22Rv1 (cell line): ENCODE measurements at regions not wholly inside any gene's neighbourhood (a gene's known extent, or its start where the extent isn't known, plus 50 kb on each side); places are given as distances from the start of the nearest gene placed in this dataset.

Source experiments
- ZFX ChIP-seq: fragments of 450-650 bp; IDR thresholded peaks from 2 replicates; pipeline ENCODE4 v1.6.1; 2017; ENCODE audit warnings: antibody characterized with exemption, borderline replicate concordance
- TF ChIP-seq, protein P1 (sequence below): fragments of 450-650 bp; IDR thresholded peaks from 2 replicates; pipeline ENCODE4 v1.5.1; 2017; ENCODE audit warnings: mild to moderate bottlenecking

DNA sequence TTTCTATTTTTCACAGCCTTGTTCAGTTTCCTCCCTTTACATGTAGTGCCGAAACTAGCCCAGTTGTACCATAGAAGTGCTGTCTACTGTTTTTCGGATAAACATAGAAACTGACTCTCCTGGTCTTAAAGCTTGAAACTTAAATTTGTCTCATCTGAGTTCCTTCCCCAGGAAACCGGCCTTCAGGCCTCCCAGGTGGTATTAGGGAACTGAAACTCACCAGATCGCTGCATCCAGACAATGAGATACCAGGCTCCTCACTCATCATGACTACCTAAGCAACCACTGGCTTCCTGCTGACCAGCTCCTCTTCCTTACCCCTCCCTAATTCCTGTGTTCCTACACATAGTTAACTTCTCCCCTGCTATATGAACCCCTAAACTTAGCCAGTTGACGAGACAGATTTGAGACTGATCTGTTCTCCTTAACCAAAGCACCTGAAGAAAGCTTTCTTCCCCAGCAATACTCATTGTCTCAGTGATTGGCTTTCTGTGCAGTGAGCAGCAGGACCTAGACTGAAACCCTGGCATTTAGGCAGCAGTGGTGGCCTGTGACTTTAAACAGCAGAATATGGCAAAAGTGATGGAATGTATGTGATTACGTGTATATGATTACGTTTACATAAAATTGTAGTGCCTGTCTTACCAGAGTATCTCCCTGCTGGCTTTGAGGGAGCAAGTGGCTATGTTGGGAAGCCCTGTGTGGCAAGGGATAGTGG is 959.1 kb upstream of the LCORL start:
- TF ChIP-seq, protein P1, sequence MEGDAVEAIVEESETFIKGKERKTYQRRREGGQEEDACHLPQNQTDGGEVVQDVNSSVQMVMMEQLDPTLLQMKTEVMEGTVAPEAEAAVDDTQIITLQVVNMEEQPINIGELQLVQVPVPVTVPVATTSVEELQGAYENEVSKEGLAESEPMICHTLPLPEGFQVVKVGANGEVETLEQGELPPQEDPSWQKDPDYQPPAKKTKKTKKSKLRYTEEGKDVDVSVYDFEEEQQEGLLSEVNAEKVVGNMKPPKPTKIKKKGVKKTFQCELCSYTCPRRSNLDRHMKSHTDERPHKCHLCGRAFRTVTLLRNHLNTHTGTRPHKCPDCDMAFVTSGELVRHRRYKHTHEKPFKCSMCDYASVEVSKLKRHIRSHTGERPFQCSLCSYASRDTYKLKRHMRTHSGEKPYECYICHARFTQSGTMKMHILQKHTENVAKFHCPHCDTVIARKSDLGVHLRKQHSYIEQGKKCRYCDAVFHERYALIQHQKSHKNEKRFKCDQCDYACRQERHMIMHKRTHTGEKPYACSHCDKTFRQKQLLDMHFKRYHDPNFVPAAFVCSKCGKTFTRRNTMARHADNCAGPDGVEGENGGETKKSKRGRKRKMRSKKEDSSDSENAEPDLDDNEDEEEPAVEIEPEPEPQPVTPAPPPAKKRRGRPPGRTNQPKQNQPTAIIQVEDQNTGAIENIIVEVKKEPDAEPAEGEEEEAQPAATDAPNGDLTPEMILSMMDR, result no peak
- no peak for TF ChIP-seq ZFX
